ENCODE measurements at regions not wholly inside any gene's neighbourhood (a gene's known extent, or its start where the extent isn't known, plus 50 kb on each side); places are given as distances from the start of the nearest gene placed in this dataset.

DNA sequence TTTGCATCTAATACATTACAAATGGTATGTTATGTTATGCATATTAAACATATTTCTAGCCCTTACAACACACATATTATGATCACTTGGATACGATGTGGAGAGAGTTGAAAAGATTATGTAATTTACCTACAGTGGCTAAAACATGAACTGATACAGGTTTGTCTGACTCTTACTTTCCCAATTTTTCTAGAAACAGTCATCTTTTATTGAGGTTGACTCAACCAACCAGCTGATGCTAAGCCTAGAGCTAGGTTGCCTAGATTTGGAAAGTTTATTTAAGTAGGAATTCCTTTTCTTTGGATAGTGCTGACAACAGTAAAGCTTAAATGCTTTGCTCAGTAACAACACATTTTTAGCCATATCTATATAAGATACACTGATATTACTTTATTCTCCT lies 1215.1 kb downstream of the ADGRL3 start:
- H3K4me3 ChIP-seq = no peak overlapping the region
- H3K4me1 ChIP-seq = no peaks in the 10 kb centered on the region
- 91 to 93% methylated on average over 1 of the region's 1 CpG for WGBS, 2 donors
- H3K36me3 ChIP-seq = no peaks in the 10 kb centered on the region
- TF ChIP-seq POLR2A (IDR thresholded peaks at IDR 0.05) (no peak), CTCF (IDR thresholded peaks at IDR 0.05) (no peak), EP300 (IDR thresholded peaks at IDR 0.05) (no peak)
- no peaks in the 10 kb centered on the region for H3K27me3 ChIP-seq
- H3K27ac ChIP-seq = no peak overlapping the region
- DNase-seq (ENCODE audit: low spot score in 2 of 2) = no peak
- no peaks in the 10 kb centered on the region for H3K9me3 ChIP-seq

DNA sequence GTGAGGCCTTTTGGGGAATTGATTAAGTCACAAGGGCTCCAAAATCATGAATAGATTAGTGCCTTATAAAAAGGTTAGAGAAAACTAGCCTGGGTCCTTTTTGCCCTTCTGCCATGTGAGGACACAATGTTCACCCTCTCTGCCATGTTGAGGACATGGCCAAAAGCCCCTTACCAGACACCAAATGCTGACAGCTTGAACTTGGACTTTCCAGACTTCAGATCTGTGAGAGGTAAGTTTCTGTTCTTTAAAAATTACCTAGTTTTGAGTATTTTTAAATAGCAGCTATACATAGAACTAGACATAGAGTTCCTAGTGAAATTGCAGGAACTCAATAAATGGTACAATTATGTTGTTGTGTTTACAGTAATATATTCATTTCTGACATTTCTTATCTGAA lies 1214.4 kb downstream of the ADGRL3 start:
- no peaks in the 10 kb centered on the region for H3K4me1 ChIP-seq
- no peaks in the 10 kb centered on the region for H3K27me3 ChIP-seq
- no peak overlapping the region for H3K27ac ChIP-seq
- no peak for DNase-seq (ENCODE audit: low spot score in 2 of 2)
- no peaks in the 10 kb centered on the region for H3K9me3 ChIP-seq
- no peaks in the 10 kb centered on the region for H3K36me3 ChIP-seq
- no peak for TF ChIP-seq EP300 (IDR thresholded peaks at IDR 0.05)
- no peak for TF ChIP-seq POLR2A (IDR thresholded peaks at IDR 0.05)
- TF ChIP-seq CTCF (IDR thresholded peaks at IDR 0.05) = no peak
- no peak overlapping the region for H3K4me3 ChIP-seq

DNA sequence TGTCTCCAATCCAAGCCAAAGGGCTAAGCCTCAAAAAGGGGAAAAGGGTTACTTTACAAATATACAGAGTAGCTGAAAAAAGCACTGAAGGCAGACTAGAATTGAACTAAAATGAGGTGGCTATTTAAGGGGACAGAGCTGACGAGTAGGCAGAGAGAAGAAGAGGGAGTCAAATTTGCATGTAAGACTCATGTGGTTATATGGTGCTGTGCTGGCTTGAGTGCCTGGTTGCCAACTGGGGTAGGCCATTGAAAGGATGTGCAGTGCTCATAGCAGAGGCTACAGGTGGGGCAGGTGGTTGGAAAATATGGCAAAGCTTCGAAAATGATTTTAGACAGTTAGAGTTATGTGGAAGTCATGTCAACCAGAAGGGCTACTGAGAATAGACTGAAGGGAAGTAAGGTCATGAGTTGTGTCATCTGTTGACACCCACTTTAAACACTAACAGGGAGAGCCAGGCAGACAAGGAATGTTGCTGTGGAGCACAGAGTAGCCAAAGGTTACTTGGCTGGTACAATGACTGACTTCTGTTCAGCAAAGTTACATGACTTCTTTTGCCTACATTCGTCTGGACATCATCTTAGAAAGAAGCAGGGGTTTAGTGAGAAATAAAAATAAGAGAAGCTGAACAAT lies 1210.4 kb downstream of the ADGRL3 start:
- Histone ChIP-seq H3K4me3 (no peak overlapping the region), H3K27me3 (no peaks in the 10 kb centered on the region), H3K9me3 (no peaks in the 10 kb centered on the region), H3K27ac (no peak overlapping the region), H3K36me3 (no peaks in the 10 kb centered on the region), H3K4me1 (no peaks in the 10 kb centered on the region)
- WGBS, 2 donors = 73 to 87% methylated on average over 3 of the region's 3 CpGs
- TF ChIP-seq EP300 (IDR thresholded peaks at IDR 0.05) = no peak
- no peak for TF ChIP-seq POLR2A (IDR thresholded peaks at IDR 0.05)
- no peak for TF ChIP-seq CTCF (IDR thresholded peaks at IDR 0.05)
- no peak for DNase-seq (ENCODE audit: low spot score in 2 of 2)

- no peak for DNase-seq (ENCODE audit: low spot score in 2 of 2)
- Histone ChIP-seq H3K4me3 (no peak overlapping the region), H3K4me1 (no peaks in the 10 kb centered on the region), H3K9me3 (no peaks in the 10 kb centered on the region), H3K36me3 (no peaks in the 10 kb centered on the region), H3K27ac (no peak overlapping the region), H3K27me3 (no peaks in the 10 kb centered on the region)
- TF ChIP-seq CTCF (IDR thresholded peaks at IDR 0.05) (peak in 1 of 5 experiments; percentile 14), EP300 (IDR thresholded peaks at IDR 0.05) (no peak)
These were observed 1208.3 kb downstream of the ADGRL3 start for GRCh38 chr4:62408454-62408853.

DNA sequence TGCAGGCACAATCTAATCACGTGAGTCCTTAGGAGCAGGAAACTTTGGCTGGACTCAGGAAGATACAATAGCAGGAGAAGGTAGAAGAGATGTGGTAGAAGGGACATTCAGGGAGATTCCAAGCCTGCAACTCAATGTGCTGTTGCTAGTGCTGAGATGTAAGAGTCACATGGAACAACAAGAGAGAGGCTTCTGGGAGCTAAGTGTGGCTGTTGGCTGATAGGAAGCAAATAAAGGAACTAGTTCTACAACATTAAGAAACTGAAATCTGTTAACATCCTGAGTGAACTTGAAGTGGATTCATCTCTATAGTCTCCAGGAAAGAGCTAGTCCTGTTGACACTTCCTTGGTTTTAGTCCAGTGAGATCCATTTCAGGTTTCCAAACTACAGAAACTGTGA lies 1207.4 kb downstream of the ADGRL3 start:
- TF ChIP-seq CTCF (IDR thresholded peaks at IDR 0.05) = no peak
- TF ChIP-seq POLR2A (IDR thresholded peaks at IDR 0.05) = no peak
- TF ChIP-seq EP300 (IDR thresholded peaks at IDR 0.05) = no peak
- DNase-seq (ENCODE audit: low spot score in 2 of 2) = no peak
- Histone ChIP-seq H3K36me3 (no peaks in the 10 kb centered on the region), H3K9me3 (no peaks in the 10 kb centered on the region), H3K27ac (no peak overlapping the region), H3K27me3 (no peaks in the 10 kb centered on the region), H3K4me3 (no peak overlapping the region), H3K4me1 (no peaks in the 10 kb centered on the region)
- WGBS, 2 donors = 93 to 95% methylated on average over 1 of the region's 1 CpG
